ENCODE measurements at regions not wholly inside any gene's neighbourhood (a gene's known extent, or its start where the extent isn't known, plus 50 kb on each side); places are given as distances from the start of the nearest gene placed in this dataset.

DNA sequence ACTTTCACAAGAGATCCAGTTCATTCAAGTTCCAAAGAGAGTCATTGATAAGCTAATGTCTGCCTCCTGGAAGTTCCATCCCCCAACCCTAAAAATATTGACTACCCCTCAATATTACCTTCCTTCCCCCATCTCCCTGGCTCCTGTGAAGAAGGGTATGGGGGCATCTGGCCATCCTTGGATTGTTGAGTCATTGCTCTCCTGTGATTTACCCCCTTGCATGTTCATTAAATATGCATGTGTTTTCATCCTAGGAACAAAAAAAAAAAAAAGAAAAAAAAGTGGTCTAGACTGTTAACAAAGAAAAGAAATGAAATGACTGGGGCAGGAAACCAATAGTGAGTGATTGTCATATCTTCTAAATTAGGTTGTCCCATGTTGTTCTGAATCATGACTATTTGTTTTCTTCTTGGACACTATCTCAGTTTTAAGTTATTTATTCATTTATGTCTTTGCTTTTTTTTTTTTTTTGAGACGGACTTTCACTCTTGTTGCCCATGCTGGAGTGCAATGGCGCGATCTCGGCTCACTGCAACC lies 51.9 kb upstream of the HUWE1 start:
- Histone ChIP-seq H2AK5ac (ENCODE audit: low read depth, low read length) (no peak overlapping the region), H3K9me3 (ENCODE audit: insufficient read depth in 2 of 2, low read depth in 1 of 2, low read length in 1 of 2) (no peaks in the 10 kb centered on the region), H3K18ac (ENCODE audit: extremely low read depth, low read length) (no peak overlapping the region), H3K79me1 (ENCODE audit: low read depth, low read length) (no peaks in the 10 kb centered on the region), H4K8ac (ENCODE audit: extremely low read depth, insufficient read depth, low read length) (no peak overlapping the region), H3K4ac (replicated peaks; ENCODE audit: insufficient read length, low read depth, low read length) (no peak overlapping the region), H2BK12ac (ENCODE audit: low read depth, low read length) (no peak overlapping the region), H3K23ac (ENCODE audit: insufficient read length) (no peak overlapping the region), H2AFZ (ENCODE audit: low read length) (no peak overlapping the region), H3K23me2 (ENCODE audit: low read depth, low read length) (no peaks in the 10 kb centered on the region), H4K5ac (ENCODE audit: insufficient read length, low read depth, low read length) (no peak overlapping the region), H3K36me3 (ENCODE audit: control insufficient read depth in 2 of 4, insufficient read depth in 4 of 4, low read length in 3 of 4) (no peaks in the 10 kb centered on the region), H3K4me1 (replicated peaks in 1 of 4; ENCODE audit: control insufficient read depth in 3 of 4, insufficient read depth in 4 of 4, low read length in 3 of 4) (no peaks in the 10 kb centered on the region), H2BK20ac (ENCODE audit: low read length) (no peak overlapping the region), H2BK5ac (ENCODE audit: low read depth, low read length) (no peak overlapping the region), H2BK120ac (replicated peaks; ENCODE audit: low read depth, low read length) (no peak overlapping the region), H3K14ac (ENCODE audit: insufficient read length) (no peak overlapping the region), H3K4me3 (ENCODE audit: extremely low read depth in 1 of 4, insufficient read depth in 2 of 4, low read depth in 3 of 4, low read length in 4 of 4) (no peak overlapping the region), H3K9ac (replicated peaks in 1 of 4; ENCODE audit: extremely low read depth in 1 of 4, low read depth in 3 of 4, low read length in 3 of 4) (no peak overlapping the region), H3K79me2 (ENCODE audit: control insufficient read depth in 1 of 2, insufficient read depth in 2 of 2, low read length in 2 of 2) (no peaks in the 10 kb centered on the region), H3K27ac (ENCODE audit: low read depth, low read length) (no peak overlapping the region), H3K56ac (replicated peaks; ENCODE audit: insufficient read length, low read depth, low read length) (no peak overlapping the region), H3K27me3 (replicated peaks in 1 of 4; ENCODE audit: control insufficient read depth in 3 of 4, extremely low read depth in 1 of 4, insufficient read depth in 3 of 4, low read length in 3 of 4) (no peaks in the 10 kb centered on the region), H4K91ac (replicated peaks; ENCODE audit: insufficient read length, low read length) (no peak overlapping the region), H3K4me2 (ENCODE audit: insufficient read depth in 1 of 2, low read depth in 2 of 2, low read length in 2 of 2) (no peak overlapping the region), H4K20me1 (replicated peaks in 1 of 2; ENCODE audit: control insufficient read depth in 1 of 2, insufficient read depth in 2 of 2, low read length in 2 of 2) (no peaks in the 10 kb centered on the region), H2BK15ac (ENCODE audit: low read length) (no peak overlapping the region)
- ChIA-PET POLR2A (ENCODE audit: partially characterized antibody) (interaction anchor here (0.6 kb wide), 1 partner anchor 13 kb away, joined by 4 read pairs; no protein-coding TSS in a partner anchor), CTCF (ENCODE audit: partially characterized antibody) (no interaction called here)
- WGBS, 2 experiments (ENCODE audit: extremely low coverage in 1 of 2, insufficient coverage in 1 of 2, insufficient read length in 1 of 2, insufficient replicate concordance in 2 of 2, low coverage in 1 of 2, low lambda C conversion rate in 2 of 2, missing lambda C conversion rate in 1 of 2) = no CpG with 5 or more reads among the region's 4 CpGs
- no peak for DNase-seq (ENCODE audit: low read depth in 1 of 2, low spot score in 2 of 2)
- no peak for FAIRE-seq
- TF ChIP-seq HDAC6 (IDR thresholded peaks at IDR 0.05; ENCODE audit: low read depth, low read length) (no peak), HDAC2 (IDR thresholded peaks at IDR 0.05; ENCODE audit: borderline replicate concordance in 1 of 2, low read depth in 2 of 2, low read length in 2 of 2) (no peak), PHF8 (conservative IDR thresholded peaks at IDR 0.05; ENCODE audit: low read depth, low read length) (no peak), GABPA (IDR thresholded peaks at IDR 0.05; ENCODE audit: borderline replicate concordance, insufficient read depth, low read length) (no peak), NRF1 (IDR thresholded peaks at IDR 0.05; ENCODE audit: low read depth, low read length) (no peak), KDM1A (IDR thresholded peaks at IDR 0.05; ENCODE audit: borderline replicate concordance, low read length) (no peak)

All from H1 (cell line).